Stimulated activated CD4-positive, alpha-beta T cell treated with anti-CD3 and anti-CD28 coated beads, TNF-alpha, amount 100 ng/mL, for 1 hour (primary cell): ENCODE measurements at regions not wholly inside any gene's neighbourhood (a gene's known extent, or its start where the extent isn't known, plus 50 kb on each side); places are given as distances from the start of the nearest gene placed in this dataset.
"Not testable (repeated sequence)": the region's sequence is repeated elsewhere in the genome, so short reads cannot be mapped to it uniquely, and the experiment has no call there.

Experiments used
- DNase-seq, 3 donors: peaks; one replicate each; pipeline ENCODE4 v3.0.0-alpha.2; 2020; ENCODE audit warnings: low read depth in 3 of 3, low spot score in 1 of 3

GRCh38 chr5:101532430-101532829 is 629.3 kb upstream of the ST8SIA4 start:
- no peak for DNase-seq

GRCh38 chr5:101531026-101531425 is 627.9 kb upstream of the ST8SIA4 start:
- DNase-seq = no peak

GRCh38 chr5:101529094-101529493 is 626.0 kb upstream of the ST8SIA4 start:
- not testable (repeated sequence) for DNase-seq

GRCh38 chr5:101520417-101520816 is 617.3 kb upstream of the ST8SIA4 start:
- DNase-seq = no peak

- no peak for DNase-seq
Observed at GRCh38 chr5:101517795-101518194, 614.7 kb upstream of the ST8SIA4 start.

GRCh38 chr5:101515721-101516120 is 612.6 kb upstream of the ST8SIA4 start:
- DNase-seq = no peak

- DNase-seq = no peak
Observed at GRCh38 chr5:101505891-101506570, 602.9 kb upstream of the ST8SIA4 start.

- no peak for DNase-seq
Observed at GRCh38 chr5:101482931-101483330, 579.8 kb upstream of the ST8SIA4 start.

GRCh38 chr5:101473483-101473882 is 570.4 kb upstream of the ST8SIA4 start:
- no peak for DNase-seq

GRCh38 chr5:101461455-101461854 is 558.4 kb upstream of the ST8SIA4 start:
- DNase-seq = no peak

GRCh38 chr5:101458587-101458986 is 555.5 kb upstream of the ST8SIA4 start:
- DNase-seq = no peak

GRCh38 chr5:101455851-101456250 is 552.8 kb upstream of the ST8SIA4 start:
- DNase-seq = no peak

- no peak for DNase-seq
Observed at GRCh38 chr5:101455048-101455447, 552.0 kb upstream of the ST8SIA4 start.

- not testable (repeated sequence) for DNase-seq
Observed at GRCh38 chr5:101442281-101442680, 539.2 kb upstream of the ST8SIA4 start.

GRCh38 chr5:101440173-101440572 is 537.1 kb upstream of the ST8SIA4 start:
- DNase-seq = no peak

- DNase-seq = no peak
Observed at GRCh38 chr5:101437351-101437750, 534.3 kb upstream of the ST8SIA4 start.

GRCh38 chr5:101435768-101436167 is 532.7 kb upstream of the ST8SIA4 start:
- no peak for DNase-seq

- no peak for DNase-seq
Observed at GRCh38 chr5:101431201-101431600, 528.1 kb upstream of the ST8SIA4 start.

- DNase-seq = no peak
Observed at GRCh38 chr5:101430551-101430950, 527.5 kb upstream of the ST8SIA4 start.

- no peak for DNase-seq
Observed at GRCh38 chr5:101429241-101429640, 526.2 kb upstream of the ST8SIA4 start.

- no peak for DNase-seq
Observed at GRCh38 chr5:101425339-101425859, 522.3 kb upstream of the ST8SIA4 start.

GRCh38 chr5:101424530-101425175 is 521.6 kb upstream of the ST8SIA4 start:
- no peak for DNase-seq

- DNase-seq = no peak
Observed at GRCh38 chr5:101418713-101419118, 515.6 kb upstream of the ST8SIA4 start.
